GM12873 (cell line): ENCODE measurements at regions not wholly inside any gene's neighbourhood (a gene's known extent, or its start where the extent isn't known, plus 50 kb on each side); places are given as distances from the start of the nearest gene placed in this dataset.

Experiments used
- TF ChIP-seq, protein P1 (sequence below): IDR thresholded peaks from 2 replicates; pipeline ENCODE4 v1.5.1; 2012; ENCODE audit warnings: low read depth, mild to moderate bottlenecking, moderate library complexity, low read length, control low read depth; ENCODE audit not compliant: insufficient read depth; ENCODE audit errors: missing control alignments

DNA sequence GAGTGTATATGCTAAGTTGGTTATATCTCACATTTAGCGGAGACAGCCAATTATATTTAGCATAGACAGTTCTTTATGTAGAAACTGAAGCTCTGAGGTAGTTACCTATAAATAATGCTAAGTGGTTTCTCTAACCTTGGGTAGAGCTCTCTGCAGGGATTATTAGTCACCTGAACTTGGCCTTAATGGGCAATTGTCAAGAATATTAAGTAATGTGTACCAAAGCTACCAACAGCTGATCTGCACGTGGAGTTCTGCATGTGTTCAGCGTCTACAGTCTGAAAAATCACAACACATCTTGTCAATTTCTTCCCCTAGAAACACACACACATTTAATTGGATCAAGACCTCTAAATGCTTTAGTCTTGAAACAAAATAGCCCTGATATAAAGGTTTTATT is 740.6 kb upstream of the FAM241A start:
- TF ChIP-seq, protein P1, sequence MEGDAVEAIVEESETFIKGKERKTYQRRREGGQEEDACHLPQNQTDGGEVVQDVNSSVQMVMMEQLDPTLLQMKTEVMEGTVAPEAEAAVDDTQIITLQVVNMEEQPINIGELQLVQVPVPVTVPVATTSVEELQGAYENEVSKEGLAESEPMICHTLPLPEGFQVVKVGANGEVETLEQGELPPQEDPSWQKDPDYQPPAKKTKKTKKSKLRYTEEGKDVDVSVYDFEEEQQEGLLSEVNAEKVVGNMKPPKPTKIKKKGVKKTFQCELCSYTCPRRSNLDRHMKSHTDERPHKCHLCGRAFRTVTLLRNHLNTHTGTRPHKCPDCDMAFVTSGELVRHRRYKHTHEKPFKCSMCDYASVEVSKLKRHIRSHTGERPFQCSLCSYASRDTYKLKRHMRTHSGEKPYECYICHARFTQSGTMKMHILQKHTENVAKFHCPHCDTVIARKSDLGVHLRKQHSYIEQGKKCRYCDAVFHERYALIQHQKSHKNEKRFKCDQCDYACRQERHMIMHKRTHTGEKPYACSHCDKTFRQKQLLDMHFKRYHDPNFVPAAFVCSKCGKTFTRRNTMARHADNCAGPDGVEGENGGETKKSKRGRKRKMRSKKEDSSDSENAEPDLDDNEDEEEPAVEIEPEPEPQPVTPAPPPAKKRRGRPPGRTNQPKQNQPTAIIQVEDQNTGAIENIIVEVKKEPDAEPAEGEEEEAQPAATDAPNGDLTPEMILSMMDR = no peak

DNA sequence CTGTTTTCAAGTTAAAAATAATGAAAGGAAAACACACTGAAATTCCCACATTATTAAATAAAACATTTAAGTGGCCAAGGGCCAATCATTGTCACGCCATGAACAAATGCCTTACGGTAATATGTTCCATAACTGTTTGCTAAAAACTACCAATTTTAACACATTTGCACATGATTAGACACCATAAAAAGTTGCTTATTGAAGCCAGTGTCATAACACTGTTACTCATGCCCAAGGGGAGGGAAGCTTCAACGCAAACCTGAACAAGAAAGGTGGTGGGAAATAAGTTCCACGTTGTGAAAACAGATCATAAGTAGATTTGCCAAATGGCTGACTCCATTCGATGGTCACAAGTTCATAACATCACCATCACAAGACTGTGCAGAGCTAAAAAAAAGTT is 739.3 kb upstream of the FAM241A start:
- TF ChIP-seq, protein P1 = no peak

DNA sequence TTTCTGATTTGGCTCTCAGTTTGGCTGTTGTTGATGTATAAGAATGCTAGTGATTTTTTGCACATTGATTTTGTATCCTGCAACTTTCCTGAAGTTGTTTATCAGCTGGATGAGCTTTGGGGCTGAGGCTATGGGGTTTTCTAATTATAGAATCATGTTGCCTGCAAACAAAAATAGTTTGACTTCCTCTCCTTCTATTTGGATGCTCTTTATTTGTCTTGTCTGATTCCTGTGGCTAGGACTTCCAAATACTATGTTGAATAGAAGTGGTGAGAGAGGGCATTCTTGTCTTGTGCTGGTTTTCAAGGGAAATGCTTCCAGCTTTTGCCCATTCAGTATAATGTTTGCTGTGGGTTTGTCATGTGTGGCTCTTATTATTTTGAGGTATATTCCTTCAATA is 734.7 kb upstream of the FAM241A start:
- TF ChIP-seq, protein P1 = no peak

DNA sequence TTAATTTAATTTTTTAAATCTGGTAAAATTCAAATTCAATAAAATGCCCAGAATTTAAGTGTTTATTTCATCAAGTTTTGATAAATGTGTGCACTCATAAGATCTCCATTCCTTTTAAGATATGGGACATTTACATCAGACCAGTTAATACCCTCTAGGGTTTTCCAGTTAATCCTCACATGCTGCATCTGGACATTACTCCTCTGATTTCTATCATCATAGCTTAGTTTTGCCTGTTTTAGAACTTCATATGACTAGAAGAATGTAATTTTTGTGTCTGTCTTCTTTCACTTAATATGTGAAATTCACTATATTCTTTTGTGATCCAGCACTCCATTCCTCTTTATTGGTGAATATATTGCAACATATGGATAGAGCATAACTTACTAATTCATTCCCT is 727.7 kb upstream of the FAM241A start:
- TF ChIP-seq, protein P1 = no peak

DNA sequence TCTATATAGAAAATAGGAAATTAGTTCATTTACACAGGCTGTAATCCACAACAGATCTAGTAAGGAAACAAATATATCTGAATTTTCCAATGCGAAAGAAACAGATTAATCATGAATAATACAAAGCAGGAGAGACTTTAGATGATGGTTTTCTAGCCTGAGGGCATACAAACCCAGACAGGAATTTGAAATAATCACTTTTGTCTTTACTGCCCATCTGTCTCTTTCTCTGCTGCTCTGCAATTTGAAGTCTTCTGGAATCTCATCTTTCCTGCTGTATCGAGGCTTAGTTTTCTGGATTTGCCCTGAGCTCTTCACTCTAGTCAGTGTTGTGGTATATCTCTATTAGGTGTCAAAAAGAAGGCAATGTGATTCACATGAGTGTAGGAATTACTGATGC is 711.8 kb upstream of the FAM241A start:
- TF ChIP-seq, protein P1 = no peak

DNA sequence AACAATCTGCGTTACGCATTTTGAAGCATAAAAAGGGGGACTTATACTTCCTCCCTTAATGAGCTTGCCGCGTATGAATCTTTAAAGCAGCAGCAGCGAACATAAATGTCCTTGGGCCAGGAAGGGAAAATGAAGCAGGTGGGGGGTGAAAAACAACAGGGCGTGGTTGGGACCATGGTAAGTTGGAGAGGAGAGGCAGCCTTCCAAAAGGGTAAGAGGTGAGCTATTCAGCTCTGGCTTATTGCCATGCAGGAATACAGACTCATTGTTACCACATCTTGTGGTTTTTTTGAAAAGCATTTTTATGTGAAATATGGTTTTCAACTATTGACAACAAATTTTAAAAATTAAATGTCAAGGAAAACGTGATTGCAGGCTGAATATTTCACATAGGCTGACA is 710.7 kb upstream of the FAM241A start:
- TF ChIP-seq, protein P1 = no peak

DNA sequence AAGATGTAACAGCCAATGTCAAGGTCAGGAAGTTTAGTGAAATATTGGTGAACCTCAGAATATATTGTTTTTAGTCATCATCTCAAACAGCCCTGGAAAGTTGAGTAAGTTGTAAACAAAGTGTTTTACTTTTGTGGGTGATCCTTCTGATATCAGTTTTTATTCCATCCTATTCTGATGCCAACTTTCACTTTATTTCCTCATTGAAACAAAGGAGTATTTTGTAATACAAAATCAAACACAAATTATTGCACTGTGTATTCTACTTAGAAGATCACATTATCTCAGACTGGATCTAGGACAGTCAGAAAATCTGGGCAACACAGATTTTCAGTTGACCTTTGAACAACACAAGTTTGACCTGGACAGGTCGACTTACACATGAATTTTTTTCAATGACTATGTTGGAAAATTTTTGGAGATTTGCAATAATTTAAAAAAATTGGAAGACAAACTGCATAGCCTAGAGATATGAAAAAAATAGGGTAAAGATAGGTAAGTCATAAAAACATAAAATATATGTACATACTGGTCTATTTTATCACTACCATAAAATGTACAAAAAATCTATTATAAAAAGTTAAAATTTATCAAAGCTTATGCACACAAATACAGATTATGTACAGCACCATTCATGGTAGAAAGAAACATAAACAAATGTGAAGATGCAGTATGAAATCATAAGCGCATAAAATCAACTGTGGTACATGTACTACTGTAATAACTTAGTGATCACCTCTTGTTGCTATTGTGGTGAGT is 709.1 kb upstream of the FAM241A start:
- TF ChIP-seq, protein P1 = no peak
